IPS DF 4.7 (cell line): ENCODE measurements at regions not wholly inside any gene's neighbourhood (a gene's known extent, or its start where the extent isn't known, plus 50 kb on each side); places are given as distances from the start of the nearest gene placed in this dataset.

Experiments used
- DNase-seq: peaks from one replicate; pipeline ENCODE4 v3.0.0-alpha.2; 2013; ENCODE audit warnings: low spot score; ENCODE audit errors: extremely low read depth

DNA sequence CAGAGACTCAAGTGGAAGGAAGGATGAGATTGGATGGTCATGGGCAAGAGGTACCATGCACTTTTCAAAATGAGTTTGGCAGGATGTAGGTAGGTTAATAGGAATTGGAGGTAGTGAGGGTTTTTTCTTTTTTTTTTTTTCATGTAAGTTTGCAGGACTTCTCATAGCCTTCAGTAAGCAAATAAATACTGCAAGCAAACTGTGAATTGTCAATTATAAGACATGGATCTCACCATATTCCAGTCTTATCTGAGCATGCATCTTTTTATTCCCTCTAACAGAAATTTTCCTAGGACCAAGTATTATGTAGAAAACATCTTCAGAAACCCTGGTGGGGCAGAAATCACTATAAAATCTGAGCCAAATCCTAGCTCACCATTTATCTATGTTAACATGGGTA, 584.6 kb upstream of the CDH5 start:
- no peak for DNase-seq

DNA sequence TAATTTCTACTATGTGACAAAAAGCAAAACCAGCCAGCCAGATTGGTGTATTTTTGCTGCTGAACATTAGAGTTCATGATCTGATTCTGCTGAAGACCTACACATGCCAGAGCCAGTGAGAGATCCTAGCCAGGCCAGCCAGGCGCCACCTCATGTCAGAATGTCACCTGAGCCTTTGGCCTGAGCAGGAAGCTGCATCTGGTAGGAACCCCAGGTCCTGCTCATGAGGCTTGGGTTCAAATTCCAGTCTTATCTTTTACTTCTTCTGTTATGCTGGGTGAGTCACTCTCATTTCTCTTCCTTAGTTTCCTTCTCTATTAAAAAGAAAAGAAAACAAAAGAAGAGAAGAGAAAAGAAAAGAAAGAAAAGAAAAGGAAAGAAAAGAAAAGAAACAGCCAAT, 585.1 kb upstream of the CDH5 start:
- DNase-seq, result no peak

DNA sequence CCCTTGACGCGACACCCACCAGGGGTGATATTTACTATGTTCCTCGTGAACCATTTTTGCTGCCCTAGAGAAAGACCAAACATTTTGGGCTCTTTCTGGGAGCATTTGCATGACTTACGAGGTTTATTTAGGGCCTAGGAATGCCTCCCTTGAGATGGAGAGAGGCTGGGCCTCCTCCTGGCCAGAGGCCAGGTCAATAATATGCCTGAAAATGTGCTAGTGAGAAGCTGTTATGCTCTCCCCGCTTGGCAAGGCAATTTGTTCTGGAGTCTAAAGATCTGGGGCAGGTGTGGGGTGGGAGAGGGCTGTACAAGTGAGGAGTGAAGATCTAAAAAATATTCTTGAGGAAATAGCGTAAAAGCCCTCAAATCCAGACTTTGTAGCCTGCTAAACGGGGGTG, 587.3 kb upstream of the CDH5 start:
- DNase-seq, result no peak

DNA sequence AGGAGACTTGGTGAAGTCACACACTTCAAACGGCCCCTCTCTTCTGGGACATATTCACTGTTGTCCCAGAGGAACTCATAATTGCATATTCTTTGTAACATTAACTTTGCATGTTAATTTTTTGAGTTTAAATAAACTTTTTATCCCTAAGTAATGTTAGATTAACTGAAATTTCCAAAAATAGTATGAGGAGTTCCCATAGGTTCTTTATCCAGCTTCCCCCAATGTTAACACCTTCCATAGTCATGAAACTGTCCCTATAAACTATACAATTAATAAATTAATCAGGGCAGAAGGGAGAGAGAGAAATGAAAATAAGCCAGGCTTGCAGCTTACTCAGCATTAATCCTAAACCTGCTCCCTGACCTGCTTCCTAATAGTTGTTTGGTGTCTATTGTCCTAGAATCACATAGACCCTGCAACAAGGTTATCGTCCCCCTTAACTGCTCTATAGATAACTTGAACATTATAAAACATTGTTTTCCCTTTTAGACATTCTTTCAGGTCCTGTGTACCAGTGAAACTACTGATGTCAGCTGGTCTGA, 589.8 kb upstream of the CDH5 start:
- DNase-seq, result no peak

DNA sequence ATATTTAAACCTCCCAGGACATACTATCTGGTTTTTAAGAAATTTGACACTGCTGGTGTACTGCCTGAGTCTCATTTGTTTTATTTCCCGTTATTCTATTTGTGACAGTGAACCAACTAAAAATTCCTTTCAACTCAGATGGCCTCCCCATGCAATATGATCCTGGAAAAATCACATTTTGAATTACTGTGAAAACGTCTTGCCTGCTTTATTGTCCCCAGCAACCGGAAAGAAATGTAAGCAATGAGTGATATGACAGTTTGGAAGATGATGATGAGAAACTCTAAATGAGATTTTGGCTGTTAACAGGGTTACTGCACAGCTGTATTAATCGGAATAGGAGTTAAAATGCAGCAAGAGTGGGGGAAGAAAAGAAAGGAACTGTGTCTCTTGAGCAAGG, 590.7 kb upstream of the CDH5 start:
- DNase-seq, result no peak

DNA sequence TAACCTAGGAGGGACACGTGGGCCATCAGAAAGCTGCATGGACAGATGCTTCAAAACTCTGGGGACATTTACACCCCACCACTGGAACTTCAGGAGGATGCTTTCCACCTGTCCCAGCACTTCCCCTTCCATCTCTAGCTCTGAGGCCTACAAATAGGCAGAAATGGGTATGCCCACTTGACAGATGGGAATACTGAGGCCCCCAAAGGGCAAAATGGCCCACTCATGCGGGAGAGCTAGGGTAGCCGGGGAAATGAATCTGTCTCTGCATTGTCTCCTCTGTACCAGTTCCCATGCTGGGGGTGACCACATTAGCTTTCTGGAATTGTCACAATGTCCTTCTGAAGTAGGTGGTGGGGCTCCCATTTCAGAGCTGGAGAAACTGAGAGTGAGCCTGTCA, 592.1 kb upstream of the CDH5 start:
- DNase-seq, result no peak

DNA sequence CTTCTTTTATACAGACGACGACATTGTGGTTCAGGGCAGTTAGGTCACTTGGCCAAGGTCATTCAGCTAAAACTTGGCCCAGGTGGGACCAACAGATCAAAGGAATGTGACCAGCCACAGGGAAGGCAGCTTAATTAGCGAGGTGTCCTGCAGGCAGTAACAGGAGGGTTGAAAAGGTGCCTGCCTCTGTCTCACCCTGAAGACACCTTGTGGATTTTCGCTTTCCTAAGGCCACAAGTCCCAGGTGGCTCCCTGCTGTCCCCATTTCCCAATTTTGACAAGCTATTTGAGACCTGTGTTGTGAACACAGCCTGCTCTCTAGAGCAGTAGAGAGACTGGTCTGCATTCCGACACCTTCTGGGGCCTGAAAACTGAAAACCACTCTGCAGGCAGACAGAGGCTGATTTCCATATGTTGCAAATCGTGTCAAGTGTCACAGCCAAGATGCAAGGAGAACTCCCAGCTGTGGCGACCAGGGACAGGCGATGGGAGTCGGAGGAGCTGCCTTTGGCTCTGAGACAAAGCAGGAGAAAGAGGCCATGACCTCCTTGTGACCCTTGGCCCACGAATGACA, 593.1 kb upstream of the CDH5 start:
- peak; percentile 56 for DNase-seq

DNA sequence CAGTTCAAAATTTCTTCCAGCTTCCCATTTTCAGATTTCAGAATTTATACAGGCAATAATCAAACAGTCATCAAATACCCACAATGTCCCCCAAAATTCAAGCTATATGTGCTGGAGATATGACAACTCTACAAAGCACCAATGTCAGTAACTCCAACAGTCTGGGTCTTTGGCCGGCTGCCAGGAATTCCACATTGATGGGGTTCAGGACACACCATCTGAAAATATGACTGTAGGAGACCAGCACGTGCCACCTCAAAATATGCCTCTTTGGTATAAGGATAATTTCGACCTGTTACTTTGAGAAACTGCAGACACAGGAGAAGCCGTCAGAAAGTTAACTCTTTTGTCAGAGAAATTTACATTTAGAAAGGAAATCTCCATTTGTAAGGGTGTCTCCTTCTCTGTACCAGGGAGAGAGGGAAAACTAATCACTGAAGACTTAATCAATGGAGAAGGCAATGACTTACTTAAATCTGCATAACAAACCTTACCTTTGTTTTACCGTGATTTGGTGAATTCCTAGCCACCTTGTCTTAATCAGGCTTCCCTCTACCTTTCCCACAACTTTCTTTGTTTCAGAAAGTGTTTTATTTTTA, 594.3 kb upstream of the CDH5 start:
- DNase-seq, result peak; percentile 74

DNA sequence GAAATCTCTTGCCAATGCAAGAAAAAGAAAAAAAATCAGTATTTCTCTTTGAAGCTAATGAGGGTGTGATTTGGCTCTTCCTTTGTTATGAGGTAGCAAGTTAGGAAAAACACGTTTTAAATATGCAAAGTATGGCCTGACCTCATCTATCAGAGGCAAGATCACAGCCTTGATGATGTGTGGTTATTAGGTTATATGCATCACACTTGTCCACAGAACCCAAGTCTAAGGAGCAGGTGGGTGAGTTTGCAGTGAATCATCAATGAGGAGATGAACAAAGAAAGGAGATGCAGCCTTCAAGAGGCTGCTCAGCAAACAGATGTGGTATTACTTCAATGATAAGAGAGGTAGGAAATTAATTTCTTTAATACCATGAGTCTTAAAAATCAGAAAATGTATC, 594.8 kb upstream of the CDH5 start:
- no peak for DNase-seq

DNA sequence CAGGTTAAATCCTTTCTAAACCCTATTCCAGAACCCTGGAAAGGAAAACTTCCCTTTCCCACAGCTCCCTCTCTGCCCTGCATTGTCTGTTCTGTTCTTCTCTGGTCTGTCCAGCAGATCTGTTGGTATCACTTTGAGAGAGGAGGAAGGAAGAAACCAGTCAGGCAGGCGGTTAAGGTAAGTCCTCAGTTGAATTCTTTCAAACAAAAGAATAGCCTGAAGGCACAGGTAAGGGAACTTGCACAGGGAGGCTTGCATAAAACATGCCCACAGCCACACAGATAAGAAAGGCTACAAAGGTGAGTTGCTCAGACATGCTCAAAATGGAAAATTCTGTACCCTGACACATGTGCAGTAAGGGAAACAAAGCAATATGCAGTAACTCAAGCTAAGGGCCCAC, 595.7 kb upstream of the CDH5 start:
- no peak for DNase-seq

DNA sequence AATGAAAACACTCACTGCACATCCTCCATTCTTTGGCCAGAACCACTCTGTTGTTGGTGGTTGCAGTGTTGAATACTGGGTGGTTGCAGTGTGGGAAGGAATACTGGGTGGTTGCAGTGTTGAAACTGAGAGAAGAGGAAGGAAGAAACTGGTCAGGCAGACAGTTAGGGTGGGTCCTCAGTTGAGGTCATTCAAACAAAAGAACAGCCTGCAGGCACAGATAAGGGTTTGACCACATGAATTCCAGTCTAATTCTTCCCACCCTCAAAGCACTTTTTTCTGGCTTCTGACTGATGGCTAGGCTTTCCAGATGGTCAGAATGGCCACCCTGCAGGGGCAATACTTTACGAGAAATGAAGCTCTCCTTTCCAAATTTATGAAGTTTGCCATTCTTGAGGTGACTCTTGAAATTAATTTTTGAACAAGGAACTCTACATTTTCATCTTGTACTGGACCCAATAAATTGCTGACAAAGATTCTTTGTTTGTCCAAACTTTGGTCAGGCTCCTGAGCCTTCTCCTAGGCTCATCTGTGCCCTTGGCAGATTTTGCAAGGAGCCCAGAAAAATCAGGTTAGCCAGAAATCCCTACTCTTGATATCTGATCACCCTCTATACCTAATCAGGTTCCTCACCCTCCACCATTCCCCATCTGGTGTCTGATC, 596.6 kb upstream of the CDH5 start:
- DNase-seq, result no peak

DNA sequence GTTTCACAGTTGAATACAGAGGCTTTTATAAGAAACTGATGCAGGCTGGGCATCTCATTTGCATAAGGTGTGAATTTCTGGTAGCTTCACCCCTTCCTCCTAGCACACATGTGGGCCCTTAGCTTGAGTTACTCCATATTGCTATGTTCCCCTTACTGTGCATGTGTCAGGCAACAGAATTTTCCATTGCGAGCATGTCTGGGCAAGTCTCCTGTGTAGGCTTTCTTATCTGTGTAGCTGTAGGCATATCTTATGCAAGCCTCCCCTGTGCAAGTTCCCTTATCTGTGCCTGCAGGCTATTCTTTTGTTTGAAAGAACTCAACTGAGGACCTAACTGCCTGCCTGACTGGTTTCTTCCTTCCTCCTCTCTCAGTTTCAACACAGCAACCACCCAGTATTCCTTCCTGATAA, 597.4 kb upstream of the CDH5 start:
- no peak for DNase-seq

DNA sequence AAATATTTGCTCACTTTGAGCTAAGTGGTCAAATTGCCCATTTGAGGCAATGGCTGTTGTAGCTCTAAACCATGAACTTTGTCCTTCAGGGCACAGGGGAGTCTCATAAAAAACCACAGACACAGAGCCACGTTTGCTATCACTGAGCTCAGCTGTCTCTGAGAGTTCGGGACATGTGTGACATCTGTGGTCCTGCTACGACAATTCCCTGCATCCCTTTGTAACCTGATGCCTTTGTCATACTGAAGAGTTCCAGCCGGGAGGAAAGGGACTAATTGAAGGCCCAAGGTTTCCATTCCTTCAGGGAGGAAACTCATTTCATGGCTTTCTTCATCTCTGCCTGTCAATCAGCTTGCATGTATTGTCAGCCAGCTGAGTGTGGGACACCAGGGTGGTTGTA, 599.4 kb upstream of the CDH5 start:
- DNase-seq, result no peak

DNA sequence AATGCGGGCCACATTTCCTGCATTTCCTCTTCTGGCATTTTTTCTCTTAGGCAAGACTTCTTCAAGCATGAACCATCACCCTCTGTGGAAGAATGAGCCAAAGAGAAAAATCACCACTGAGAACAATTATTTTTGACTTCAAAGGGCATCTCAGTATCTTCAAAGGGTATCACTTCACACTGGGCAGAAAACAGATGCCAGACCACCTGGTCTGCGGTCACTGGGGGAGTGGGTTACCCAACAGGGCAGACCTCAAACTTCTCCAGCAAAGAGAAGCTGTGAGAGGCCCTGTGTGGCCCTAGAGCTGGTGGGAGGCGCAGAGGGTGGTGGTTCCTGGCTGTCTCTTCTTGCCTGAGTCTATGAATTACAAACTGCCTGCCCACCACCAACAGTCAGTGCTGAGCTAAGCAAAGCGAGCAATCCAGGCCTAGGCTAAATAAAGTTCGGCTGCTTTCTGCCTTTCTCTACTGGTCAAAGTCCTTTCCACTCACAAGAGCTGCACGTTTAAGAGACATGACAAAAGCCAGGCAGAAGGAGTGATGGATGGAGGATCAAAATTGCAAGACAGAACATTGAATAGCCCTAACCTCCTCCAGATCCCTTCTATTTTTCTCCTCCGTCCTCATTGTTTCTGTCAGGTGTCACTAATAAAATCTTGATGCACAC, 602.7 kb upstream of the CDH5 start:
- DNase-seq, result no peak

DNA sequence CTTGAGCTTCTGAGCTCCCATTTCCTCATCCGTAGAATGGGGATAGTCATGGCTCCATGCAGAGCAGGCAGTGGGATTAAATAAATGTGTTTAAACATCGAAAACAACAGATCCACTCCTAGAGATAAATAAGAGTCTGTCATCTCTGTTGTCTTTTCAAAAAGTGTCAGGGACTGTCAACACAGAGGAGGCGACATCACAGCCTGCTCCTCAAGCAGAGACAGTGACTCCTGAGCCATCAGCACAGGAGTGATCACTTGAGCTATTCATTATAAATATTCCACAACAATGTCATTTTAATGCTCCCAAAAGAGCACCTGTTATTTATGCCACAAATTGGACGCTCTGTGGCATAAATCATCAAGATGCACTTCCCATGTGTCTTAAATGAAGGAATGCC, 605.6 kb upstream of the CDH5 start:
- no peak for DNase-seq

DNA sequence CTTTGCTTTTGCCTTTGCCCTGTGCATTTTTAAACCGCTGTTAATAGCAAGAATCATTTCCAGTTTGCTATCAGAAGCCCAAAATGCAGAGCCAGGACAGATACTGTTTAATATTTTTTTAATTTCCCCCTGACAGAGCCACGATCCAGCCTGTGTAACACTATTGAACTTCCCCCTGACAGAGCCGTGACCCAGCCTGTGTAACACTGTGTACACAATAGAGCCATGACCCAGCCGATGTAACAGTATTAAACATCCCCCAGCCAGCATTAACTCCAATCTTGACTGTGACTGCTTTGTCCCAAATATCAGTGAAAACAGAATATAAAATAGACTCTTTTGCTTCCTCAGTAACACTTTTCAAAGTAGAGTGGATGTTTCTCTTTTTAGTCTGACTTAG, 607.9 kb upstream of the CDH5 start:
- DNase-seq, result no peak

DNA sequence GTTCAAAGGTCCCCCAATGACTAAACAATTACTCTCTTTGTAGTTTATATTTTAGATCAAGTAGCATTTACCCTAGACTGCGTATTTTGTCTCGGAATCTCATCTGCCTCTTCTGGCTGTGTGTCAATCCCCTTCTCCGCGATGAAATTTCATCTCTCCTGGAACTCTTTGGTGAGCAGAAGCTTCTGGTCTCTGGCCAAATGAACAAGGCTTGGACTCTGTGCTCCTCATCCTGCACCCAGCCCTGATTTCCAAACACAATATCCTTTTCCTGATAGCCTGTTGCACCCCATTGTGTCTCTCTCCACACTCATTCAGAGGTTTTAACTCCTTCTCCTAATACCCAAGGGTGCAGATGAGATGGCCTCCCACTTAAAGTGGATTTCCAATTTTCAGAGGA, 609.4 kb upstream of the CDH5 start:
- no peak for DNase-seq

DNA sequence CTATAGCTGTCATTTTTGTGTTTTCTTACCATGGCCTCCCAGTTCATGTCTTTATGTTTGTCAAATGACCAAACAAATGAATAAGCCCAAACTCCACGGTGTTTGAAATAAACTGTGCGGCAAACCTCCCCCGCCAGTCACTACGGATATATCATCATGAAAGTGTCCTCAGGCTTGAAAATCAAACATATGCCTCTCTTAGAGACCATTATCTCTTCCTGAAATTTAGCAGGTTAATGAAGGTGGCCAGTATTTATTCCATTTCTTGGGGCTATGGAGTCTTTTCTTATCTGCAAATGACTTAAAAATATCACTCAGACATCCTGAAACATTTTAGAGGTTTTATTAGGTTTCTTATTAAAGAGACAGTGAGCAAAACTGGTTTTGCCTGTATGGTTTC, 610.3 kb upstream of the CDH5 start:
- DNase-seq, result no peak

DNA sequence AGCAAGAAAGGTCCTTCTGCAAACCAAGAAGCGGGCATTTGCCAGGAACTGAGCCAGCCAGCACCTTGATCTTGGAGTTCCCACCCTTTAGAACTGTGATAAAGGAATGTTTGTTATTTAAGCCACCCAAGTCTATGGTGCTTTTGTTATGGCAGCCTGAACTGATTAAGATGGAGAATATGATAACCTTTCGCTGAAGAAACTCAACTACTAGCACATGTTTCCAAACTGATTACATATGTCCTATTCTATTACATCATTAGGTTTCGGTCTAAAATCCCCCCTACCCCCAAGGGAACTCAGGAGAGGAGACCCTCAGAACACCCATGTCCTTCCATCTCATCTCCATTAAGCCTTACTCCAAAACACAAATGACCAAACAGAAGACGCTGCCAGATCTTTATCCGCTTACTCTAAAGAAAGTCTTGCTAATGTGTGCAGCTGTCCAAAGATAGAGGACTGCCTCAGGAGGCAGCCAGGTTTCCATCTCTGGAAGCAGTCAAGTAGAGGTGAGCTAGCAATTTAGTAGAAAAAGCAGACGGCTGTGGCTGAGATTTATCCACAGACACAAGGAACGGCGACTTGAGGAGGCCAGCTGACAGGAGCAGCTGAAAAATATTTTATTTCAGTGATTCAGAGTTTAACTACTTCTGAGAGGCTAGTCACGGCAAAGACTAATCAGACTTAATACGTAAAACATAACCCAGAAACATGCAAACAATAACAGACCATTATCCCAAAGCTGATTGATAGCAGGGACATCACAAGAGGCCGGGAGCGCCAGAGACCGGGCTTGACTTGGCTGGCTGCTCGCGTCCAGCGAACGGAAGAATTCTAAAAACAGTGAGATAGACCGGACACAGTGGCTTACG, 611.4 kb upstream of the CDH5 start:
- DNase-seq, result no peak

DNA sequence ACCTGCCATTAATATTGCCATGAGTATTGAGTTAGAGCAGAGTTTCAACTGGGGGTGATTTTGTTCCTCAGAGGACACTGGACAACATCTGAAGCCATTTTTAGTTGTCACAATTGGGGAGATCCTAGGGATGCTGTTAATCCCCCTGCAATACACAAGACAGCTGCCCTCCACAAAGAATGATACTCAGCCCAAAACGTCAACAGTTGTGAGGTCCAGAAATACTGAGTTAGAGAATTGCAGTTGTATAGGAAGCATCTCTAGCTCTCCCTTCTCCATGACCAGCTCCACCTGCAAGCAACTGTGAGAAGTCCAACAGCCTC, 614.0 kb upstream of the CDH5 start:
- DNase-seq, result no peak

DNA sequence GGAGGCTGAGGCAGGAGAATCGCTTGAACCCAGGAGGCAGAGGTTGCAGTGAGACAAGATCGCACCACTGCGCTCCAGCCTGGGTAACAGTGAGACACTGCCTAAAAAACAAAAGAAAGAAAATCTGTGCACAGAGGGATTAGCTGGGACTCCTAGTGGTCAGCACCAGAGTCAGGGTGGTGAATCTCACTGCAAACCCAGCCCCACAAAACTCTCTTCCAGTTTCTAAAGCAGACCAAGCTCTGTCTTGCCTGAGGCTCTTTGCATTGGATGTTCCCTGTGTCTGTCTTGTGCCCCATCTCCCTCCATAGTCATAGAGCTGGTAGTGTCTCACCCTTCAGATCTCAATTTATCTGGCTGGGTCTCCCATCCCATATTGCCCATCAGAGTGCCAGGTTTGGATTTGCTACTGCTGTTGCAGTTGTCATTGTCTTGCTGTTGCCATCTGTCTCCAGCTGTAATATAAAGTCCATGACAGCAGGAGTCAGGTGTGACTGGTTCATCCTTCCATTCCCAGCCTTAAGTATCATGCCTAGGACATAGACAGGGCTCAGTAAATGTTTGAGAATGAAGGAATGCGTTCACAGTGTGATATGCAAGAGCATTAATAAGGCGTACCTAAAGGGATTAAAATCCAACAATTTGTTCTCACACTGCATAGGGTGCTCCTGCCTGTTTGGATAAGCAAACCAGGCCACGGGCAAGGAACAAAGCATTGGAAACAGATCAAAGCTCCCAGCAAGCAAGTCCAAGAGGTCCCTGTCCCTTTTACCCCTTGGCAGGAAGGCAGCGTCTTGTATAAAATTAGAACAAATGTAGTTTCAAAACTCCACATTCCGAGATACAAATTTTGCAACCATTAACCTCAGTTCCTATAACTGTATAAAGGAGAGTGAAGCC, 614.6 kb upstream of the CDH5 start:
- no peak for DNase-seq
